H54 (cell line): ENCODE measurements at regions not wholly inside any gene's neighbourhood (a gene's known extent, or its start where the extent isn't known, plus 50 kb on each side); places are given as distances from the start of the nearest gene placed in this dataset.
"Not testable (repeated sequence)": the region's sequence is repeated elsewhere in the genome, so short reads cannot be mapped to it uniquely, and the experiment has no call there.

ENCODE experiments used
- DNase-seq: peaks from one replicate; pipeline ENCODE4 v3.0.0; 2011; ENCODE audit warnings: low spot score, mixed read lengths; ENCODE audit not compliant: insufficient read length
- FAIRE-seq: peaks from 3 replicates; lab custom pipeline; 2011; peaks lifted over from hg19 to GRCh38; lab: Jason Lieb, UNC
- POLR2A ChIP-seq: IDR thresholded peaks from 2 replicates; pipeline ENCODE4 v1.6.1; 2011; ENCODE audit warnings: low read depth, mild to moderate bottlenecking, low read length

DNA sequence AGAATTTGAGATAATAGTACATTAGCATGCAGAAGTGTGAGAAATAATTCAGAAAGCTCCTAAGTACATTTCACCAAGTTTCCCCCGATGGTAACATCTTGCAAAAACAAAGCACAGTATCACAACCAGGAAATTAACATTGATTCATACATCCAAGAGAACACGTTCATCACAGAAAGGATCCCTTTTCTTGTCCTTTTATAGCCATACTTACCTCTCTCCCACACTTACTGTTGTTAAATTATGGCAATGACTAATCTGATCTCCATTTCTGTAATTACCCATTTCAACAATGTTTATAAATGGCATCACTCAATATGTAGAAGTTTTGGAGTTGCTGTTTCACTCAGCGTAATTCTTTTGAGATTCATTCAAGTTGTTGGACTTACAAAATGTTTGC lies 1260.0 kb downstream of the CDH8 start:
- no peak for TF ChIP-seq POLR2A
- FAIRE-seq: no peak
- DNase-seq: no peak

DNA sequence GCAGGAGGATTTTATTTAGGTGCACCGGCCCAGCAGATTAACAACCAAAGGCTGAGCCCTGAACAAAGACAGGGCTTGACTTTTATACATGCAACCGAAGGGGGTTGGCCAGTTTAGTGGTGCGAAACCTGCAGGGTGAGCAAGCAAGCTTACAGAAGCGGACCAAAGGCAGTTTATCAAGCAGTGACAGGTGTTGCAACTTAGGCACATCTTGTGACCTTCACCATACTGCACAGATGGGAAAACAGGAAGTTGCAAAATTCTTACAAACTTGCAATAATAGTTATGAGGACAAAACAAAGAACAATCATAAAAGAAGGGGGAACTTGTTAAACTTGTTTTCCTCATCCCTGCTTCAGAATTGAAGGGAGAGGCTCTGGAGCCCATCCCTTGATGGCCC lies 1265.1 kb downstream of the CDH8 start:
- FAIRE-seq (no peak), DNase-seq (no peak)
- TF ChIP-seq POLR2A: no peak

GRCh38 chr16:60770384-60770783 lies 1265.9 kb downstream of the CDH8 start:
- not testable (repeated sequence) for DNase-seq, FAIRE-seq

GRCh38 chr16:60763869-60764268 lies 1272.4 kb downstream of the CDH8 start:
- no peak for TF ChIP-seq POLR2A
- no peak for DNase-seq

GRCh38 chr16:60755907-60756306 lies 1280.3 kb downstream of the CDH8 start:
- no peak for TF ChIP-seq POLR2A

More at GRCh38 chr16:60763869-60764268, 1272.4 kb downstream of the CDH8 start:
- FAIRE-seq: no peak

DNA sequence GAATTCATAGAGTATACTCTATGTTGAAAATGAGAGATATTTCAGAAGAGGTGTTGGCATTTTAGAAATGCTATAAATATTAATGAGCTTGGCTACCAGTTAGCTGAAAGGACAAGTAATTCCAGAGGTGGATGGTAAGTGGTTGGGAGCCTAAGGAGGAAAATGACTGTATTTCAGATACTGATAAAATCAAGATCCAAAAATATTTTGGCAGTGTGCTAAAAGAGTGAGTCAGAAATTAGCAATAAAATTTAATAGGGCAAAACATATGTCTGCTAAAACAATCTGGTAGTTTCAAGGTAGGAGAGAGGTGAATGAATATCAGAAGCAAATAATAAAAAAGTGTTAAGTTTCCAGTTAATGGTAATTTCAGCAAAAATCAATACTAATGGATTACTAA lies 1287.9 kb downstream of the CDH8 start:
- no peak for TF ChIP-seq POLR2A
- FAIRE-seq (no peak), DNase-seq (no peak)

More at GRCh38 chr16:60755907-60756306, 1280.3 kb downstream of the CDH8 start:
- DNase-seq (no peak), FAIRE-seq (no peak)

GRCh38 chr16:60744198-60744597 lies 1292.0 kb downstream of the CDH8 start:
- FAIRE-seq: no peak
- no peak for DNase-seq
- TF ChIP-seq POLR2A: no peak

DNA sequence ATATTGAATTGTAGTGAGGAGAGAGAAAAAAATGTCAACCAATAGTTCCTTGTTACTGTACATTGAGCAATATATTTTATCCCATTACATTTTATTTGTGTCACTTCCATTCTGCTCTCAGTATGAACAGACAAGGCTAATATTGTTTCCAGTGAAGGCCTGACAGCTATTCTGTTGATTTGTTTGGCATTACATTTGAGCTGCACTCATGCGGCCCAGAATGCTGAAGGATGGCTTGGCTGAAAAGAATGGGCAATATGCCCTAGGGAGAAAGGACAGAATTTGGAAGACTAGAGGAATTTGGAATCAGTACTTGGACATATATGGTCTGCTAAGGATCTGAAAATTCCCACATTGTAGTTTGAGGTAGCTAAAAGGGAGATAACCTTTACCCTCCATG lies 1294.4 kb downstream of the CDH8 start:
- no peak for TF ChIP-seq POLR2A
- FAIRE-seq (no peak), DNase-seq (no peak)

DNA sequence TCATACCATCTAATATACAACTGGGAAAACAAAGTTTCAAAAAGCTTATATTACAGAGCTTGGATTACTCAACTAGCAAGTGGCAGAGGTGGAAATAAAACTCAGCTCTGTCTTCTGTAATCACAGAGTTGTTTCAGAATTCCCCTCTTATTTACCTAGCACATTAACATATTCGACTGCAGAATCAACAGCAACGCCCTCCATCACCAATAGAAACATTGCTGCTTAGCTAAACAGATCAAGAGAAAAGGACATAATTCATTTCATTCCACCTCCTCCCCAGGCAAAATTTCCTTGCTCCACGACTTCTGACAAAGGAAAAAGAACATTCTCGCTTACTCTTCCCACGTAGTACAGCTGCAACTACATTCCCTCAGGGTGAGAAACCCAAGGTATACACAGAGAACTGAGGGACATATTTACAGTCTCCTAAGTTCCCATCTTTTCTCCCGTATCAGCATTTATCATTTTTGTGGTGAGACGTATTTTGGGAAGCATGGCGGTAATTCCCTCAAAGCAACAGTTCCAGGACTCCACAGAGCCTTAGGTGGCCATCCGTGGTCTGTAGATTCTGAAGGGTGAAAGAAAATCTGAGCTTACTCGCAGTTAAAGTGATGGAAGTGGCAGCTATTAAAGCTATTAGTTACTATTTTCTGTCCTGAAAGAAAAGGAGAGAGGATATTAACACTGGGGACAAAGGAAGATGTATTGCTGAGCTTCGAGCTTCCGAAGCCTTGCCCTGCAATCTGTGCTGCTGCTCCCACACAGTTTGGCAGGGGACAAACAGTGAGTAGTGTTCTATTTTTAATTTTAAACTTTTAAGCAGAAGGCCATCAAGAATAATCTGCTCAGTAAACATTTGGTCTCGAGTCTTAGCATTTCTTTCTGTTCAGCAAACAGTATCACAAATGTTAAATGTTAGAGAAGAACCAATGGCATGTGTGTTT lies 1296.2 kb downstream of the CDH8 start:
- no peak for DNase-seq
- FAIRE-seq: no peak
- no peak for TF ChIP-seq POLR2A

- DNase-seq (no peak), FAIRE-seq (no peak)
- no peak for TF ChIP-seq POLR2A
Observed at GRCh38 chr16:60731329-60732050, 1304.7 kb downstream of the CDH8 start.

DNA sequence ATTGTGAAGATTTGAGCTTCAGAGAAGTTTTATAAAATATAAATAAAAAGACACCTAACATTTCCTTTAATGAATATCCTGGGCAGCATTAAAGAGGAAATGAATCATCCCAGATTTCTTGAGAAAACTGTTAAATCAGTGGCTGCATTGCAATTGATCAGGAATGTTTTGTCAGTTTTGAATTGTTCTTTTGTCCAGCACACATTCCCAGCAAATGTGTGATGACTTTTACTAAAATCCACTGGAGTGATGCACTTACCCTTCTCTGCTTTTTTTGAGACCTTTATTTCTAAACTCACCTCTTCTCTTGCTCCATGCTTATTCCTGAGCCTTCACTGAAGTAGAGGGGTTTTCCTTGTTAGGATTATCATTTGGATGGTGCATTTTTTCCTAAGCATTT lies 1307.2 kb downstream of the CDH8 start:
- FAIRE-seq: no peak
- DNase-seq: no peak
- TF ChIP-seq POLR2A: no peak

DNA sequence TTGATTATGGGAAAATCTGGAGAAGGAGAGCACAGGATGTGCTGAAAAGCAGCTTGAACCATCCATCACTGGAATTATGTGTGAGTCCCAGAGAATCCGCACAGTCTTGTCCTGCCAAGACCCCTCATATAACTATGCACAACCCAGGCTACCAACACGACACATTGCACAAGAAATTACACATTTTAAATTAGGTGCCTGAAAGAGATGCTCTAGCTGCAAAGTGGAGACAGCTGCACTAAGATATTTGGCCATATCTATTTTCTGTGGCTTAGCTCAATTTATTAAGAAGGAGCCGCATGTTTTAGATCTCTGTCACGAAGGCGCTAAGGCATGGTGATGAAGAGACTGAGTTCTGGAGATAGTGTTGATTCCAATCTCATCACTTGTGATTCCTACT lies 1308.4 kb downstream of the CDH8 start:
- FAIRE-seq (no peak), DNase-seq (no peak)
- no peak for TF ChIP-seq POLR2A

GRCh38 chr16:60720060-60720459 lies 1316.2 kb downstream of the CDH8 start:
- FAIRE-seq (no peak), DNase-seq (no peak)
- no peak for TF ChIP-seq POLR2A

GRCh38 chr16:60717808-60718207 lies 1318.4 kb downstream of the CDH8 start:
- no peak for TF ChIP-seq POLR2A
- no peak for FAIRE-seq
- DNase-seq: no peak
